ENCODE measurements at regions not wholly inside any gene's neighbourhood (a gene's known extent, or its start where the extent isn't known, plus 50 kb on each side); places are given as distances from the start of the nearest gene placed in this dataset.

- no peak for DNase-seq (ENCODE audit: low spot score)
Measured at GRCh38 chr1:65681096-65681495, 111.6 kb upstream of the PDE4B start.

- DNase-seq (ENCODE audit: low spot score), result peak; percentile 81
Measured at GRCh38 chr1:65687428-65688214, 105.1 kb upstream of the PDE4B start.

GRCh38 chr1:65688215-65688566, 104.5 kb upstream of the PDE4B start:
- DNase-seq (ENCODE audit: low spot score), result no peak

- DNase-seq (ENCODE audit: low spot score), result no peak
Measured at GRCh38 chr1:65688848-65689247, 103.8 kb upstream of the PDE4B start.

GRCh38 chr1:65691152-65691900, 101.4 kb upstream of the PDE4B start:
- peak; percentile 81 for DNase-seq (ENCODE audit: low spot score)

- DNase-seq (ENCODE audit: low spot score), result no peak
Measured at GRCh38 chr1:65691972-65692371, 100.7 kb upstream of the PDE4B start.

- DNase-seq (ENCODE audit: low spot score), result no peak
Measured at GRCh38 chr1:65694126-65694525, 98.6 kb upstream of the PDE4B start.

GRCh38 chr1:65694933-65695332, 97.8 kb upstream of the PDE4B start:
- no peak for DNase-seq (ENCODE audit: low spot score)

- no peak for DNase-seq (ENCODE audit: low spot score)
Measured at GRCh38 chr1:65698590-65698989, 94.1 kb upstream of the PDE4B start.

- DNase-seq (ENCODE audit: low spot score), result no peak
Measured at GRCh38 chr1:65703853-65704252, 88.8 kb upstream of the PDE4B start.

GRCh38 chr1:65704318-65704717, 88.4 kb upstream of the PDE4B start:
- DNase-seq (ENCODE audit: low spot score), result no peak

- no peak for DNase-seq (ENCODE audit: low spot score)
Measured at GRCh38 chr1:65717815-65718454, 74.8 kb upstream of the PDE4B start.

GRCh38 chr1:65719391-65719790, 73.3 kb upstream of the PDE4B start:
- no peak for DNase-seq (ENCODE audit: low spot score)

GRCh38 chr1:65722461-65722860, 70.2 kb upstream of the PDE4B start:
- DNase-seq (ENCODE audit: low spot score), result no peak

GRCh38 chr1:65724151-65724550, 68.5 kb upstream of the PDE4B start:
- DNase-seq (ENCODE audit: low spot score), result no peak

- no peak for DNase-seq (ENCODE audit: low spot score)
Measured at GRCh38 chr1:65725064-65725463, 67.6 kb upstream of the PDE4B start.

GRCh38 chr1:65728504-65728903, 64.2 kb upstream of the PDE4B start:
- DNase-seq (ENCODE audit: low spot score), result no peak

- no peak for DNase-seq (ENCODE audit: low spot score)
Measured at GRCh38 chr1:65729259-65729658, 63.4 kb upstream of the PDE4B start.

- no peak for DNase-seq (ENCODE audit: low spot score)
Measured at GRCh38 chr1:65734979-65735378, 57.7 kb upstream of the PDE4B start.

- no peak for DNase-seq (ENCODE audit: low spot score)
Measured at GRCh38 chr1:65741993-65742392, 50.7 kb upstream of the PDE4B start.
